ENCODE measurements at regions not wholly inside any gene's neighbourhood (a gene's known extent, or its start where the extent isn't known, plus 50 kb on each side); places are given as distances from the start of the nearest gene placed in this dataset.

DNA sequence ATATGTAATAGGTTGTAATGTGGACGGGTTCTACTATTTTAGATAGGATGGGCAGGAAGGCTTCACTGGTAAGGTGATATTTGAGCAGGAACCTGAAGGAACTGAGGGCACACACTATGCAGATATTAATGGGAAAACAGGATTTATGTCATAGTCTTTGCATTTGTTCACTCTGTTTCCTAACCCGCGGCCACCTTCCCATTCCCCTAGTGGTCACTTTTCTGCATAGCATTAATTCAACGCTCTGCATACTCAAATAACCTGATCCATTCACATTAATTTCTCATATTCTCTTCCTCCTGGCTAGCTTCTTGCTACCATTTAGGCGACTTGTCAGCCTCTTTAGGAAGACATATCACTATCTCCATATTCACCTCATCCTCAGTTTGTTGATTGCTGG lies 61.5 kb downstream of the GSPT2 start:
- no peak for TF ChIP-seq HCFC1 (IDR thresholded peaks at IDR 0.05; ENCODE audit: low read length)
- TF ChIP-seq, protein P1, sequence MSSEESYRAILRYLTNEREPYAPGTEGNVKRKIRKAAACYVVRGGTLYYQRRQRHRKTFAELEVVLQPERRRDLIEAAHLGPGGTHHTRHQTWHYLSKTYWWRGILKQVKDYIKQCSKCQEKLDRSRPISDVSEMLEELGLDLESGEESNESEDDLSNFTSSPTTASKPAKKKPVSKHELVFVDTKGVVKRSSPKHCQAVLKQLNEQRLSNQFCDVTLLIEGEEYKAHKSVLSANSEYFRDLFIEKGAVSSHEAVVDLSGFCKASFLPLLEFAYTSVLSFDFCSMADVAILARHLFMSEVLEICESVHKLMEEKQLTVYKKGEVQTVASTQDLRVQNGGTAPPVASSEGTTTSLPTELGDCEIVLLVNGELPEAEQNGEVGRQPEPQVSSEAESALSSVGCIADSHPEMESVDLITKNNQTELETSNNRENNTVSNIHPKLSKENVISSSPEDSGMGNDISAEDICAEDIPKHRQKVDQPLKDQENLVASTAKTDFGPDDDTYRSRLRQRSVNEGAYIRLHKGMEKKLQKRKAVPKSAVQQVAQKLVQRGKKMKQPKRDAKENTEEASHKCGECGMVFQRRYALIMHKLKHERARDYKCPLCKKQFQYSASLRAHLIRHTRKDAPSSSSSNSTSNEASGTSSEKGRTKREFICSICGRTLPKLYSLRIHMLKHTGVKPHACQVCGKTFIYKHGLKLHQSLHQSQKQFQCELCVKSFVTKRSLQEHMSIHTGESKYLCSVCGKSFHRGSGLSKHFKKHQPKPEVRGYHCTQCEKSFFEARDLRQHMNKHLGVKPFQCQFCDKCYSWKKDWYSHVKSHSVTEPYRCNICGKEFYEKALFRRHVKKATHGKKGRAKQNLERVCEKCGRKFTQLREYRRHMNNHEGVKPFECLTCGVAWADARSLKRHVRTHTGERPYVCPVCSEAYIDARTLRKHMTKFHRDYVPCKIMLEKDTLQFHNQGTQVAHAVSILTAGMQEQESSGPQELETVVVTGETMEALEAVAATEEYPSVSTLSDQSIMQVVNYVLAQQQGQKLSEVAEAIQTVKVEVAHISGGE (CRISPR knock-in tag; IDR thresholded peaks at IDR 0.05): no peak
- TF ChIP-seq SIX5 (IDR thresholded peaks at IDR 0.05; ENCODE audit: low read depth, low read length, severe bottlenecking): no peak
- TF ChIP-seq, protein P2, sequence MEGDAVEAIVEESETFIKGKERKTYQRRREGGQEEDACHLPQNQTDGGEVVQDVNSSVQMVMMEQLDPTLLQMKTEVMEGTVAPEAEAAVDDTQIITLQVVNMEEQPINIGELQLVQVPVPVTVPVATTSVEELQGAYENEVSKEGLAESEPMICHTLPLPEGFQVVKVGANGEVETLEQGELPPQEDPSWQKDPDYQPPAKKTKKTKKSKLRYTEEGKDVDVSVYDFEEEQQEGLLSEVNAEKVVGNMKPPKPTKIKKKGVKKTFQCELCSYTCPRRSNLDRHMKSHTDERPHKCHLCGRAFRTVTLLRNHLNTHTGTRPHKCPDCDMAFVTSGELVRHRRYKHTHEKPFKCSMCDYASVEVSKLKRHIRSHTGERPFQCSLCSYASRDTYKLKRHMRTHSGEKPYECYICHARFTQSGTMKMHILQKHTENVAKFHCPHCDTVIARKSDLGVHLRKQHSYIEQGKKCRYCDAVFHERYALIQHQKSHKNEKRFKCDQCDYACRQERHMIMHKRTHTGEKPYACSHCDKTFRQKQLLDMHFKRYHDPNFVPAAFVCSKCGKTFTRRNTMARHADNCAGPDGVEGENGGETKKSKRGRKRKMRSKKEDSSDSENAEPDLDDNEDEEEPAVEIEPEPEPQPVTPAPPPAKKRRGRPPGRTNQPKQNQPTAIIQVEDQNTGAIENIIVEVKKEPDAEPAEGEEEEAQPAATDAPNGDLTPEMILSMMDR (IDR thresholded peaks at IDR 0.05 in 2 of 3, conservative IDR thresholded peaks at IDR 0.05 in 1 of 3; ENCODE audit: control insufficient read depth in 2 of 3, extremely low read depth in 1 of 3, insufficient read depth in 1 of 3, low read depth in 3 of 3, low read length in 3 of 3): 0 out of 6 replicates have a peak, but pooled peaks of 1 of the 3 experiments have one; percentile 4
- no peak for TF ChIP-seq RAD21 (IDR thresholded peaks at IDR 0.05; ENCODE audit: insufficient read depth, low read depth, low read length)
- TF ChIP-seq MYC (IDR thresholded peaks at IDR 0.05; ENCODE audit: insufficient read depth, insufficient read length, insufficient replicate concordance, low read length, severe bottlenecking): no peak
- TF ChIP-seq, protein P3, sequence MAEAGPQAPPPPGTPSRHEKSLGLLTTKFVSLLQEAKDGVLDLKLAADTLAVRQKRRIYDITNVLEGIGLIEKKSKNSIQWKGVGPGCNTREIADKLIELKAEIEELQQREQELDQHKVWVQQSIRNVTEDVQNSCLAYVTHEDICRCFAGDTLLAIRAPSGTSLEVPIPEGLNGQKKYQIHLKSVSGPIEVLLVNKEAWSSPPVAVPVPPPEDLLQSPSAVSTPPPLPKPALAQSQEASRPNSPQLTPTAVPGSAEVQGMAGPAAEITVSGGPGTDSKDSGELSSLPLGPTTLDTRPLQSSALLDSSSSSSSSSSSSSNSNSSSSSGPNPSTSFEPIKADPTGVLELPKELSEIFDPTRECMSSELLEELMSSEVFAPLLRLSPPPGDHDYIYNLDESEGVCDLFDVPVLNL (IDR thresholded peaks at IDR 0.05; ENCODE audit: low read depth, low read length): no peak

Measured in GM12878 (cell line).